Endodermal cell (in vitro differentiated cells): ENCODE measurements at regions not wholly inside any gene's neighbourhood (a gene's known extent, or its start where the extent isn't known, plus 50 kb on each side); places are given as distances from the start of the nearest gene placed in this dataset.

Experiments used
- DNase-seq: peaks from one replicate; pipeline ENCODE4 v3.0.0-alpha.2; 2017
- H3K27ac ChIP-seq: 2 replicates; pipeline ENCODE4 v1.5.1; 2013; ENCODE audit warnings: mild to moderate bottlenecking, low read depth, low read length, moderate library complexity
- H3K27me3 ChIP-seq: 2 replicates; pipeline ENCODE4 v1.6.1; 2013; ENCODE audit warnings: mild to moderate bottlenecking, low read length, moderate library complexity; ENCODE audit not compliant: insufficient read depth, control insufficient read depth, poor library complexity, severe bottlenecking
- H3K36me3 ChIP-seq: 2 replicates; pipeline ENCODE4 v1.7.0; 2013; ENCODE audit warnings: mild to moderate bottlenecking, low read length, moderate library complexity; ENCODE audit not compliant: control insufficient read depth, insufficient read depth
- H3K4me1 ChIP-seq: one replicate; pipeline ENCODE4 v1.7.0; 2013; ENCODE audit warnings: low read length; ENCODE audit not compliant: control insufficient read depth, insufficient read depth
- H3K4me3 ChIP-seq: 2 replicates; pipeline ENCODE4 v1.5.1; 2013; ENCODE audit warnings: mild to moderate bottlenecking, low read length, moderate library complexity
- H3K9ac ChIP-seq: 2 replicates; pipeline ENCODE4 v1.6.1; 2013; ENCODE audit warnings: mild to moderate bottlenecking, low read length, moderate library complexity; ENCODE audit not compliant: poor library complexity, severe bottlenecking; ENCODE audit errors: extremely low read depth
- H3K9me3 ChIP-seq: 2 replicates; pipeline ENCODE4 v1.6.1; 2013; ENCODE audit warnings: mild to moderate bottlenecking, low read length, moderate library complexity; ENCODE audit not compliant: control insufficient read depth
- H3K27ac Mint-ChIP-seq: 2 replicates; pipeline ENCODE4 v1.8.0; 2020; ENCODE audit warnings: mixed read lengths
- H3K27me3 Mint-ChIP-seq: 2 replicates; pipeline ENCODE4 v1.8.0; 2021; ENCODE audit warnings: mild to moderate bottlenecking, mixed read lengths; ENCODE audit not compliant: insufficient read depth
- H3K36me3 Mint-ChIP-seq: 2 replicates; pipeline ENCODE4 v1.8.0; 2020; ENCODE audit warnings: low read depth, mixed read lengths
- H3K4me1 Mint-ChIP-seq: 2 replicates; pipeline ENCODE4 v1.8.0; 2020; ENCODE audit warnings: mixed read lengths
- H3K4me3 Mint-ChIP-seq: 2 replicates; pipeline ENCODE4 v1.8.0; 2020; ENCODE audit warnings: mild to moderate bottlenecking, moderate library complexity, mixed read lengths
- H3K9me3 Mint-ChIP-seq: 2 replicates; pipeline ENCODE4 v1.8.0; 2020; ENCODE audit warnings: mild to moderate bottlenecking, mixed read lengths
- CTCF ChIP-seq: fragments of 200-600 bp; sonication (generic); conservative IDR thresholded peaks from 2 replicates; pipeline ENCODE4 v1.5.0; 2021; ENCODE audit warnings: antibody characterized with exemption, mild to moderate bottlenecking
- WGBS, 2 experiments: methylation state at CpG; one replicate each; pipeline versions ENCODE4 v1.1.5 to v1.1.7; 2013; ENCODE audit warnings: missing lambda C conversion rate in 2 of 2, mixed read lengths in 1 of 2; ENCODE audit not compliant: insufficient coverage in 1 of 2, insufficient read length in 1 of 2; 5-methylcytosine and 5-hydroxymethylcytosine counted together

GRCh38 chr15:95290176-95290974 lies 1040.1 kb upstream of the NR2F2 start:
- no peaks in the 10 kb centered on the region for H3K36me3 Mint-ChIP-seq
- H3K9me3 Mint-ChIP-seq, result no peaks in the 10 kb centered on the region
- Histone ChIP-seq H3K27me3 (no peaks in the 10 kb centered on the region), H3K4me1 (peaks cover 11% of the 10 kb centered on the region), H3K4me3 (no peak overlapping the region), H3K36me3 (no peaks in the 10 kb centered on the region), H3K9ac (no peak overlapping the region), H3K27ac (no peak overlapping the region), H3K9me3 (no peaks in the 10 kb centered on the region)
- H3K4me1 Mint-ChIP-seq, result peaks cover 42% of the 10 kb centered on the region
- DNase-seq, result no peak
- H3K4me3 Mint-ChIP-seq, result no peak overlapping the region
- H3K27me3 Mint-ChIP-seq, result no peaks in the 10 kb centered on the region
- H3K27ac Mint-ChIP-seq, result no peak overlapping the region
- TF ChIP-seq CTCF, result no peak
- WGBS, 2 experiments, result 77 to 91% methylated on average over 12 of the region's 12 CpGs

GRCh38 chr15:95291898-95292472 lies 1038.5 kb upstream of the NR2F2 start:
- no peaks in the 10 kb centered on the region for H3K9me3 ChIP-seq
- 74 to 80% methylated on average over 1 to 2 of the region's 3 CpGs for WGBS, 2 experiments
- H3K27ac Mint-ChIP-seq, result no peak overlapping the region
- no peaks in the 10 kb centered on the region for H3K36me3 ChIP-seq
- no peaks in the 10 kb centered on the region for H3K27me3 Mint-ChIP-seq
- H3K4me3 Mint-ChIP-seq, result no peak overlapping the region
- no peak overlapping the region for H3K4me3 ChIP-seq
- H3K27ac ChIP-seq, result no peak overlapping the region
- peaks cover 5% of the 10 kb centered on the region for H3K4me1 ChIP-seq
- TF ChIP-seq CTCF, result peak; percentile 91
- no peak overlapping the region for H3K9ac ChIP-seq
- H3K36me3 Mint-ChIP-seq, result no peaks in the 10 kb centered on the region
- peaks cover 26% of the 10 kb centered on the region for H3K4me1 Mint-ChIP-seq
- no peaks in the 10 kb centered on the region for H3K27me3 ChIP-seq
- no peak for DNase-seq
- H3K9me3 Mint-ChIP-seq, result no peaks in the 10 kb centered on the region

GRCh38 chr15:95292785-95293450 lies 1037.6 kb upstream of the NR2F2 start:
- Histone ChIP-seq H3K9ac (no peak overlapping the region), H3K27ac (peak overlapping the region; percentile 57), H3K4me3 (no peak overlapping the region), H3K27me3 (no peaks in the 10 kb centered on the region), H3K4me1 (peaks cover 5% of the 10 kb centered on the region), H3K9me3 (no peaks in the 10 kb centered on the region), H3K36me3 (no peaks in the 10 kb centered on the region)
- peaks cover 18% of the 10 kb centered on the region for H3K4me1 Mint-ChIP-seq
- no peak for DNase-seq
- no peak overlapping the region for H3K4me3 Mint-ChIP-seq
- no peaks in the 10 kb centered on the region for H3K27me3 Mint-ChIP-seq
- no peaks in the 10 kb centered on the region for H3K36me3 Mint-ChIP-seq
- TF ChIP-seq CTCF, result no peak
- no peak overlapping the region for H3K27ac Mint-ChIP-seq
- 85 to 87% methylated on average over 4 to 6 of the region's 6 CpGs for WGBS, 2 experiments
- H3K9me3 Mint-ChIP-seq, result no peaks in the 10 kb centered on the region
